Activated B cell treated with CpG ODN at 0.5 μM for 24 hours (primary cell): ENCODE measurements at regions not wholly inside any gene's neighbourhood (a gene's known extent, or its start where the extent isn't known, plus 50 kb on each side); places are given as distances from the start of the nearest gene placed in this dataset.

ENCODE experiments used
- ATAC-seq: fragments of 200-7000 bp; cut with Tn5 transposase; one replicate; pipeline ENCODE4 v1.10.0; 2021; ENCODE audit warnings: low read depth, mild to moderate bottlenecking, moderate library complexity
- CTCF ChIA-PET: fragments of 350-600 bp; sonication (Branson Sonifier 250); formaldehyde crosslinking; loops from one replicate; lab custom pipeline; 2021; ENCODE audit warnings: antibody characterized with exemption; lab: Charles Lee
- POLR2A ChIA-PET: fragments of 350-600 bp; sonication (Branson Sonifier 250); formaldehyde crosslinking; loops from one replicate; lab custom pipeline; 2021; ENCODE audit warnings: antibody characterized with exemption; lab: Charles Lee
- DNase-seq: peaks from one replicate; pipeline ENCODE4 v3.0.0; 2022
- H3K27ac Mint-ChIP-seq: one replicate; pipeline ENCODE4 v1.8.0; 2020; ENCODE audit warnings: mixed read lengths
- H3K27me3 Mint-ChIP-seq: one replicate; pipeline ENCODE4 v1.8.0; 2021; ENCODE audit warnings: mixed read lengths
- H3K36me3 Mint-ChIP-seq: one replicate; pipeline ENCODE4 v1.8.0; 2021; ENCODE audit warnings: low read depth, mixed read lengths
- H3K4me1 Mint-ChIP-seq: one replicate; pipeline ENCODE4 v1.8.0; 2021; ENCODE audit warnings: mixed read lengths
- H3K4me3 Mint-ChIP-seq: one replicate; pipeline ENCODE4 v1.8.0; 2020; ENCODE audit warnings: mild to moderate bottlenecking, mixed read lengths
- H3K9me3 Mint-ChIP-seq: one replicate; pipeline ENCODE4 v1.8.0; 2020; ENCODE audit warnings: mixed read lengths
- intact Hi-C: fragments of 100-400 bp; cut with micrococcal nuclease; formaldehyde crosslinking; loops from one replicate; pipeline ENCODE4 v1.15.1; 2024
- TF ChIP-seq, protein P1 (sequence below): fragments of 200-600 bp; IDR thresholded peaks from one replicate; pipeline ENCODE4 v1.8.0; 2022; ENCODE audit warnings: antibody characterized with exemption, mild to moderate bottlenecking

DNA sequence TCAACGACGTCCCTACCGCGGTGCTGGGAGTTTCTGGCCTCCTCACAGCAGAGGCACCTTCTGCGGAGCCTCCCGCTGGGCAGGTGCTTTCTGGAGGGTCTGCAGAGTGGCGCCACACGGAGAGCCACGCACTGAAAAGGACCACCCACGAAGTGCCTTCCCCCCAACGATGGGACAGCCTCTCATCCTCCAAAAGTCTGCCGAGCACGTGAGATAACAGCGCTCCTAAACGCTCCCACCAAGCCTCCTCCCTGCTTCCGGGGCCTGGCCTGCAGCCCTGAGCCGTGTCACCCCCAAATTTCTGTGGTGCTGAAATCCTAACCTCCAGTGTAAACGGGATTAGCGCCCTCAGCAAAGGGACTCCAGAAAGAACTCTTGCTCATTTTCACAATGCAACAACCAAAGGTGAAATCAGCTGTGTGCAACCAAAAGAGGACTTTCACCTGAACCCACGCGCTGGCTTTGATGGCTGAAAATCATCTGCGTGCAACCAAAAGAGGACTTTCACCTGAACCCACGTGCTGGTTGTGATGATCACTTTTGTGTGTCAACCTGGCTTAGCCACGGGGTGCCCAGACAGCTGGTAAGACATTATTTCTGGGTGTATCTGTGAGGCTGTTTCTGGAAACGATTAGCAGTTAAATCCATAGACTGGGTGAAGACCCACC lies 924.6 kb downstream of the BRD1 start:
- H3K4me1 Mint-ChIP-seq: no peaks in the 10 kb centered on the region
- H3K36me3 Mint-ChIP-seq: no peaks in the 10 kb centered on the region
- no peaks in the 10 kb centered on the region for H3K9me3 Mint-ChIP-seq
- no peak overlapping the region for H3K27ac Mint-ChIP-seq
- TF ChIP-seq, protein P1, sequence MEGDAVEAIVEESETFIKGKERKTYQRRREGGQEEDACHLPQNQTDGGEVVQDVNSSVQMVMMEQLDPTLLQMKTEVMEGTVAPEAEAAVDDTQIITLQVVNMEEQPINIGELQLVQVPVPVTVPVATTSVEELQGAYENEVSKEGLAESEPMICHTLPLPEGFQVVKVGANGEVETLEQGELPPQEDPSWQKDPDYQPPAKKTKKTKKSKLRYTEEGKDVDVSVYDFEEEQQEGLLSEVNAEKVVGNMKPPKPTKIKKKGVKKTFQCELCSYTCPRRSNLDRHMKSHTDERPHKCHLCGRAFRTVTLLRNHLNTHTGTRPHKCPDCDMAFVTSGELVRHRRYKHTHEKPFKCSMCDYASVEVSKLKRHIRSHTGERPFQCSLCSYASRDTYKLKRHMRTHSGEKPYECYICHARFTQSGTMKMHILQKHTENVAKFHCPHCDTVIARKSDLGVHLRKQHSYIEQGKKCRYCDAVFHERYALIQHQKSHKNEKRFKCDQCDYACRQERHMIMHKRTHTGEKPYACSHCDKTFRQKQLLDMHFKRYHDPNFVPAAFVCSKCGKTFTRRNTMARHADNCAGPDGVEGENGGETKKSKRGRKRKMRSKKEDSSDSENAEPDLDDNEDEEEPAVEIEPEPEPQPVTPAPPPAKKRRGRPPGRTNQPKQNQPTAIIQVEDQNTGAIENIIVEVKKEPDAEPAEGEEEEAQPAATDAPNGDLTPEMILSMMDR: no peak
- DNase-seq (no peak), ATAC-seq (no peak)
- no peak overlapping the region for H3K4me3 Mint-ChIP-seq
- ChIA-PET CTCF (no interaction called here), POLR2A (no interaction called here)
- intact Hi-C loops: no loop called here
- H3K27me3 Mint-ChIP-seq: no peaks in the 10 kb centered on the region

DNA sequence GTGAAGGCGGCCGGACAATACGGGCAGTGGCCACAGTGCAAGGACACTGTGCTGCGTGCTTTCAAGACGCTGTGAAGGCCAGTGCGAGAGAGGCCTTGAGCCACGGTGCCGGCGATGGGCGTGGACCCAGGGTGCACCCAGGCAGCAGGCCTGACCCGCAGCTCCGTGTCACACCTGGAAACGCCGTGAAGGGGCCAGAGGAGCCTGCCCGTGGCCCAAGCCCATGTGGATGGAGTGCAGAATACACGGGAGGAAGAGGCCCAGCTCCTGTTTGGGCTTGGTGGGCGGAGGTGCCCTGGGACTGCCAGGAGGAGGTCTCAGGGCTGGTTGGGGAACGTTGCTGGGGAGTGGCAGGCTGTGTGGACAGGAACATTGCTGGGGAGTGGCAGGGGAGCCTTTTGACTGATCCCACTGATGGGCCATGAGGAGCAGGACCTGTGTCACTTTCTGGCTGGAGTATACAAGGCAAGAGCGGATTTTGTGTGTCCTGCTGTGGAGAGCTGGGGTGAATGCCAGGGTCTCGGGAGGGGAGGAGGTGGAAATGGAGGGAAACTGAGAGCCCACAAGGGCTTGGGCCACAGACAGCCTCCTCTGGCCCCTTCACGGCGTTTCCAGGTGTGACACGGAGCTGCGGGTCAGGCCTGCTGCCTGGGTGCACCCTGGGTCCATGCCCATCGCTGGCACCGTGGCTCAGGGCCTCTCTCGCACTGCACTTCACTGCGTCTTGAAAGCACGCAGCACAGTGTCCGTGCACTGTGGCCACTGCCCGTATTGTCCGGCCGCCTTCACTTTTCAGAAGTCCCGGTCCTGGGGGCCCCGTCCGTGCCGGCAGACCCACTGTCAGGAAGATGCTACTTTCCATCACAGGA lies 925.4 kb downstream of the BRD1 start:
- Mint-ChIP-seq H3K4me3 (no peak overlapping the region), H3K9me3 (no peaks in the 10 kb centered on the region), H3K27ac (no peak overlapping the region), H3K36me3 (no peaks in the 10 kb centered on the region), H3K27me3 (no peaks in the 10 kb centered on the region), H3K4me1 (no peaks in the 10 kb centered on the region)
- ChIA-PET POLR2A (no interaction called here), CTCF (no interaction called here)
- TF ChIP-seq, protein P1: no peak
- DNase-seq (no peak), ATAC-seq (no peak)
- intact Hi-C loops: no loop called here

DNA sequence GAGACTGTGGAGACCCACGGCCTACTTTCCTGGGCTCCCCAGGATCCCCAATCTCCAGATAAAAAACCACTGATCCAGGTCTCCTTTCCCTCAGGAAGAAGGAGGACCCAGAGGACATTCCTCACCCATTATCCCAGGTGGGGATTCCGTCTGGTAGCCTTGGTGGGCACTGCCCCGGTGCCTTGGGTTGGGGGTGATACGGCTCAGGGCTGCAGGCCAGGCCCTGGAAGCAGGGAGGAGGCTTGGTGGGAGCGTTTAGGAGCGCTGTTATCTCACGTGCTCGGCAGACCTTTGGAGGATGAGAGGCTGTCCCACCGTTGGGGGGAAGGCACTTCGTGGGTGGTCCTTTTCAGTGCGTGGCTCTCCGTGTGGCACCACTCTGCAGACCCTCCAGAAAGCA lies 926.3 kb downstream of the BRD1 start:
- no peaks in the 10 kb centered on the region for H3K9me3 Mint-ChIP-seq
- ChIA-PET CTCF (no interaction called here), POLR2A (no interaction called here)
- no peak overlapping the region for H3K4me3 Mint-ChIP-seq
- no peak for ATAC-seq
- H3K4me1 Mint-ChIP-seq: no peaks in the 10 kb centered on the region
- H3K27me3 Mint-ChIP-seq: no peaks in the 10 kb centered on the region
- intact Hi-C loops: no loop called here
- no peak for DNase-seq
- no peak overlapping the region for H3K27ac Mint-ChIP-seq
- H3K36me3 Mint-ChIP-seq: no peaks in the 10 kb centered on the region
- TF ChIP-seq, protein P1: no peak

DNA sequence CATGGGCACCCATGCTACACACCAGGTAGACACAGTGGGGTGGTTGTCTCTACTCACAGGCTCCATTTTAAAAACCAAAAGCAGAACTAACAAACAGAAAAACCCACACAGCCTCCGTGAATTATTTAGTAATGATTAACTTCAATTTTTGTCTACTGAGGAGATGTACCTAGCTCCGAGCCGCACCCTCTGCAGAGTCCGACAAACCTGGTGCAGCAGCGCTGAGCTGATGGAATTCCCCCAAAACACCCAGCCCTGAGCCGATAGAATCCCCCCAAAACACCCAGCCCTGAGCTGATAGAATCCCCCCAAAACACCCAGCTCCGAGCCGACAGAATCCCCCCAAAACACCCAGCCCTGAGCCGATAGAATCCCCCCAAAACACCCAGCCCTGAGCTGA lies 927.0 kb downstream of the BRD1 start:
- H3K4me3 Mint-ChIP-seq: no peak overlapping the region

DNA sequence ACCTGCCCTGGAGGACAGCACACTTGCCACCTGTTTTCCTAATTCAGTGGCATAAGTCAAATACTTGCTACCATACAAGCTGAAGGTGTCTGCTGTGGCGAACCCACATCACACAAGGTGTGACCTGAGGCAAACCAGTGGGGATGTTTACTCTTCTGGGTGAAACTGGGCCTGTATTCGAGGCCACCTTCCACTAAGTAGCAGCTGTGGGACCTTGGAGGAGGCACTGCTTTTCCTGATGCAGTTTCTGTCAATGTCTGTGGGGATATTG lies 927.4 kb downstream of the BRD1 start:
- TF ChIP-seq, protein P1: no peak
- H3K4me1 Mint-ChIP-seq: no peaks in the 10 kb centered on the region
- H3K9me3 Mint-ChIP-seq: no peaks in the 10 kb centered on the region
- ATAC-seq (no peak), DNase-seq (no peak)
- H3K36me3 Mint-ChIP-seq: no peaks in the 10 kb centered on the region
- intact Hi-C loops: no loop called here
- H3K27ac Mint-ChIP-seq: no peak overlapping the region
- no peak overlapping the region for H3K4me3 Mint-ChIP-seq
- ChIA-PET CTCF (no interaction called here), POLR2A (no interaction called here)
- no peaks in the 10 kb centered on the region for H3K27me3 Mint-ChIP-seq

More for the DNA sequence above, 927.0 kb downstream of the BRD1 start:
- ChIA-PET POLR2A (no interaction called here), CTCF (no interaction called here)
- Mint-ChIP-seq H3K4me1 (no peaks in the 10 kb centered on the region), H3K27me3 (no peaks in the 10 kb centered on the region), H3K36me3 (no peaks in the 10 kb centered on the region), H3K9me3 (no peaks in the 10 kb centered on the region), H3K27ac (no peak overlapping the region)
- intact Hi-C loops: no loop called here
- TF ChIP-seq, protein P1: no peak
- ATAC-seq: no peak
- DNase-seq: no peak
